ENCODE measurements at regions not wholly inside any gene's neighbourhood (a gene's known extent, or its start where the extent isn't known, plus 50 kb on each side); places are given as distances from the start of the nearest gene placed in this dataset.
A peak's percentile ranks its signal among the peaks of the same experiment; 100 is the strongest.

DNA sequence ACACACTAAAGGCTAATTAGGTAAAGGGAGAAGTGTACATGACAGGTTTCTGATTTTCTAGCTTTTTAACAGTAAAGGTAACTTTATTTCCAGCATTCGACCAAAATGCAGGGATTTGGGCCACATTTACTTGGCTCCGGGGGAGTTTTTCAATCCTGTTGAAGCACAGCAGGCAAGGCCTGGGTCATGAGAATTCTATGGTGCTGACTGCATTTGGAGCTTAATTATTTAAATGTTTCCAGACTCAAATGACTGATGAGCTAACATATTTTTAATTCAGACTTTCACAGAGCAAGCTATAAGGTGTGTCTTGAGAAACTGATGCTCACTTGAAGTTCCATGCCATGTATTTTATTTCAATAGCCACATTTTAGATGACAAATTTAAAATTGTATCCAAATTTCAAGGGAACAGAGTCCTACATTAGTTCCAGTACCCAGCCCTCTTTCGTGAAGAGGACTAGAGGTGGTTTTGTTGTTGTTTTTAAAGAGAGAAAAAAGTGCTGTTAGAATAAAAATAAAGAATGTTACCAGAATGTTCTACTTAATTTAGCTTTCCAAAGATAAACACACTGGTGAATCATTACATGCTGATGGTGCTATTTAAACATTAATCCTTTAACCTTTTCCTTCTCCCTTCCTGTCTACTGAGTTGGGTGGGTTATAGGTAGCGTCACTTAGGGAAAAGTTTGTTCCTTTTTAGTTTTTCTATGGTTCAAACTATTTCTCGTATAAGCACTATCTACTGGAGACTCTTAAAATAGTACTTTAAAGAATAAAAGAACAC lies 82.3 kb upstream of the PHACTR2 start:
- no peak for DNase-seq

DNA sequence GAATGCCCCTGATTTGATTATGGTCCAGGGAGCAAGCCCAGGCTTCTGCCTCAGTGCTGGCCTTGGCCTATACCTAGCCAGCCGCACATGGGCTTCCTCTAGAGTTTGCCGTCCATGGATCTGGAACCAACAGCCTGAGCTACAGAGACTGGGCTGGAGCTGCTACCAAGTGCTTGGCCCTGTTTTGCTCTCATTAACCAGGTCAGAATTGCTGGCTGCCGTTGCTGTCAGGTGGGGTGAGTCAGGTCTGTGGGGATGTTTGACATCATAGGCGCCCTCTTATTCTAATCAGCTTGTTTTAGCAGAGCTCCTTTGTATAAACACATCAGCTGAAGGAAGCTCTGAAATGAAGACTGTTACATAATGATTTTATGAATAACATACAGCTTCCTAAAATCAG lies 83.1 kb upstream of the PHACTR2 start:
- DNase-seq: peak in 2 of 56 donors; percentile 9 to 11

DNA sequence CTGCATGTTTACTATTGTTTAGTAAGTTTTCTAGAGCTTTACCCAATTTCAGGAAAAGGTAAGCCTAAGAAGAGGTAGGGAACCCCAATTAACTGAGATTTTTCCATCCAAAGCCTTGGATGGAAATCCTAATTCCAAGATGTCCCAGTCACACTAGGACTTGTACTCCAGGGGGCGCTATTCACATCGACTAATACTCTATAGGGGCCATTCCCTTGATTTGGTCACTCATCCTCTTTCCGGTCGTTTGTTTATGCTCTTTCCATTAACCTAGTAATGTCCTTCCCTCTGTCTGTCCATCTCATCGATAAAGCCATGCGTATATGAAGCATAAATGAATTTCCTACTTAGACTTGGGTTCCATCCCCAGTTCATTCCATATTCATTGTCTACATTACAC lies 80.8 kb upstream of the FUCA2 start:
- DNase-seq: no peak

DNA sequence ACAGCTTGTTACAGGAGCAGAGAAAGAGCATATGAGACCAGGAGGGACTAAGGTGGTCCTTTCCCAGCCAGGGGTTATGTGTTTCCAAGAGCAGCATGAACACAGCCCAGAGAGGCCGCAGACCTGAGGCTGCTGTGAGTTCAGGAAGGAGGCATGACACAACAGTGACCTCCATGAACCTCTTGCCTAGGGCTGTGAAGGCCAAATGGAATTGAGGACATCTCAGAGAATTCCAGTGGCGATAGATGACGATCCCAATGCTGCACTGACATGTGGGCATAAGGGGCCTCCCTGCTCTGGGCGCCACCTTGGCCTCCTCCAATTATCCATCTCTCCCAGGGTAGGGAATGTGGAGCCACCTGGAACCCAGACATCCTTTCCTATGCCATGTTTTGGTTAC lies 79.9 kb upstream of the FUCA2 start:
- DNase-seq: no peak

DNA sequence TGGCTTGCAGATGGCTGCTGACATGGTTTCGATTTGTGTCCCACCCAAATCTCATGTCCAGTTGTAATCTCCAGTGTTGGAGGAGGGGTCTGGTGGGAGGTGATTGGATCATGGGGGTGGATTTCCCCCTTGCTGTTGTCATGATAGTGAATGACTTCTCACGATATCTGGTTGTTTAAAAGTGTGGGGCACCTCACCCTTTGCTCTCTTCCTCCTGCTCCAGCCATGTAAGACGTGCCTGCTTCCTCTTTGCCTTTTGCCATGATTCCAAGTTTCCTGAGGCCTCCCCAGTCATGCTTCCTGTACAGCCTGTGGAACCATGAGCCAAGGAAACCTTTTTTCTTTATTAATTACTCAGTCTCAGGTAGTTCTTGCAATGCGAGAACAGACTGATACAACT lies 77.6 kb upstream of the FUCA2 start:
- no peak for DNase-seq

DNA sequence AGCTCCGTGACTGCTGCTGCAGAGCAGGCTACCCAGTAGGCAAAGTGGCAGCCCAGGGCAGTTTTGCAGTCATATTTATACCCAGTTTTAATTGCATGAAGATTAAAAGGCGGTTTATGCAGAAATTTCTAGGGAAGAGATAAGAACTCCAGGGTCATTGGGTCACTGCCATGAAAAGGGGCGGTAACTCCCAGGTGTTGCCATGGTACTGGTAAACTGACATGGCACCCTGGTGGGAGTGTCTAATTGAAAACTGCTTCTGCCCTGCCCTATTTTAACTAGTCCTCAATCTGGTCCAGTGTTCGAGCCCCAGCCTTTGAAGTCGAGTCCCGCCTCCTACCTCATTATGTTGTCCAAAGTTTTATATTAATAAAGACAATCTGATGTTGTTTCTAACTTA lies 75.0 kb upstream of the FUCA2 start:
- no peak for DNase-seq

DNA sequence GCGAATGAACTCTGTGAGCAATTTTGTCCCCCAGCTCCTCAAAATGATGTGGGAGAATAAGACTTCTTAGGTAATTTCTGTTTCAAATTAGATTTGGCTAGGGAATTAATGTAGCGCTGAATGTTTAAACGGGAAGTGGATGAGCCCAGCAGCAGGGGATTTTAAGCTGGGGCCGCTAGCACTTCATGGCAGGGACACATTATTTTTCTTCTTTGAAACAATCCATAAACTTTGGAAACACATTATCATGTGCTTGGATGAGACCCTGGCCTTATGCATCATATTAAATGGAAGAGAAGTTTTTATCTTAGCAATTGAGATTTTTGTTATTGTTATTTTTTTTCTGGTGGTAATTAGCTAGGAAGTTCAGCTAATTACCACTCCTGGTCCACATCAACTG lies 74.2 kb upstream of the FUCA2 start:
- DNase-seq: no peak

DNA sequence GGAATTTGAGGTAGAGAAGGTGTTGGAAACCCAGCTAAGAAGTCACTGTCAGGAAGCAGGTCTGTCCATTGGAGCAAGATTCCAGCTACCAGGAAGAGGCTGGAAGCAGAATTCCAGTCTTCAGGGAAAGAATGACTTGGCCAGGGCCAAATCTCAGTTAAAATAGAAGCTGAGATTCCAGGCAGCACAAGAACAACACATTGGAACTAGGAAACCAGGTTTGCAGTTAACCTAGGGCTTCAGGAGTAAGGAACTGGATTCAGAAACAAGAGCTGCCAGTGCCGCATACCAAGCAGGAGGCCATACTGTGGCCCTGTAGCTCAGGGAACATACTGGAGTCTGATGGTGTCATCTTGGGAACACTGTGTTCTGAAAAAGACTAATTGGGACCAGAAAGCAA lies 73.7 kb upstream of the FUCA2 start:
- DNase-seq: no peak

DNA sequence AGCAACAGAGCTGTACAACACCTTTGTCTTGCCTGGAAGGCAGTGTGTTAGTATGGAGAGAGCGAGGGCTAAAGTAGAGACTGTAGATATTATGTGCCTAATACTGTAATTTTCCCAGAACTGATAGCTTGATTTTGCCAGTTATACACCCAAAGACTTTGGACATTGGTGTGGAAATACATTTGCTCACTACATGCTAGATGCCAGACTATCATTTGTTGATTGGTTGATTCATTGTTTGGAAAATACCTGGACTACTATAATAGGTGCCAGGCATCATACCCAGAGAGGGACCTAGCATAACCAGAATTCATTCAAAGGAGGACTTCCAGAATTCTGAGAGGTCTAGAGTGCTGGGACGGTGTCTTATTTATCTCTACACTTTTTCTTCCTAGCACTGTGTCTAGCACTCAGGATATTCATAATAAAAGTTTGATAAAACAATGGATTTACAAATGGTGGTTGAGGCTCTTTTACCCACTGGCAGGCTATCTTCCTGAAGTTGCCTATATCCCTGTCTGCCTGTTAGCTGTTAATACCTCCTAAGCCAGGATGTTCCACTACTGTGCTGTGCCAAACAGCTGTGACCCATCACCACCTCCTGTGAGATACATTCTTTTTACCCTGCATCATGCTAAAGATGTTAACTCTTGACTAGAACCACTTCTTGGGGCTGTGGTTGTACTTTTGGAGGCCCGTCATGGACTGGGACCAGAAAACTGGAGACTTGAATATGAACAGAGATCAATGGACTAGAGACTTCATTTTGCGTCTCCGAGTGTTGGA lies 72.2 kb upstream of the FUCA2 start:
- DNase-seq: no peak

DNA sequence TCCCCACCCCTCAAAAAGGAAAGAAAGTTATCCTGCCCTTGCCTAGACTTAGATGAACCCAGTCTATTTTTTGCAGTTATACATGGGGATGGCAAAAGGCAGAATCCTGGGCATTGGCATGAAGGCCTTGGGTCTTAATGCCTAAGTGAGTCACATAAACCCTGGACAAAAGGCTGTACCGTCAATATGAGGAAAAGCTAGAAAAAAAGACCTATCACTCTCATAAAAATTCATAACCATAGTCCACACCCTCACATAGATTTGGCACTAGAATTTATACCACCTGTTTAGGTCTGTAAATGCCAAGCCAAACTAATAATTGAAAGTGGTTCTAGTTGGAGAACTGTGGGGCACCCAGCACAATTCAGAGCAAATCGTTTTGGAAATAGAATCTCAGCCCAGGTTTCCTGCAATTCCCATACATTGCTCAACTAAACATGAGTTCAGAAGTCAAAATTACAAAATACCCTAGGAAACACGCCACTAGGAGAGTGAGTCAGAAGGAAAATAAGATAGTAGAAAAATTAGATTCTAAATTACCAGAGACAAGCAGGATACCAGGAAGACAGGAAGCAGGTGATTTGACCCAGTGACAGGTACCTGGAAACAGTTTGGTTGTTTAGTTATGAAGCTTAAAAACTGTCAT lies 70.4 kb upstream of the FUCA2 start:
- DNase-seq: no peak

DNA sequence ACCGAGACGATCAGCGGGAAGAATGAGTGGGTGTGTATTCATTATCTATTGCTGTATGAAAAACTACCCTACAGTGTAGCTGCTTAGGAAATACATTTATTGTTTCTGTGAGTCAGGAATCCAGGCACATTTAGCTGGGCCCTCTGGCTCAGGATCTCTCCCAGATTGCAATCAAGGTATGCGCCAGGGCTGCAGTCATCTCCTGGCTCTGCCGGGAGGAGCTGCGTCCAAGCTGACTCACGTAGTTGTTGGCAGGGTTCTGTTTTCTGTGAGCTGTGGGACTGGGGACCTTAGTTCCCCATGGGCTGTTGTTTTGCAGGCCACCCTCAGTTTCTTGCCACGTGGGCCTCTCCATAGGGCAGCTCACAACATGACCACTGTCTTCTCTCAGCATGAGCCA lies 68.2 kb upstream of the FUCA2 start:
- DNase-seq: no peak

DNA sequence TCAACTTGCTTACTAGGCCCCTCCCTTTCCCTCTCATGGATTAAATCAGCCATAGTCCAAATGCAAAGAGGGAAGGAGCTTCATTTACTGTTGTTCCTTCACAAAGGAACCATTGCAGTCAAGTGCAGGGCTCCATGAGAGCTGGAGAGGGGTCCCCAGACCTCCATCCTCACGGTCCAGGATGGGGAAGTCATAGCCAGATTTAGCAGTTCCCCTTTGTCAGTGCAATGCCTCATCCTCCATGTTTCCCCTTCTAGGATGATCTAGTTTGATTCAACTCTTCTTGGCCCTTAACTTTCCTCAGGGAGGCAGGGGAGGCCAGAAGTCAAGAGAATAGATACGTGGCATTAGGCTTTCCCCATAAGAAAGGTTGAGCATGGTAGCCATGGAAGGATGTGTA lies 66.5 kb upstream of the FUCA2 start:
- no peak for DNase-seq

DNA sequence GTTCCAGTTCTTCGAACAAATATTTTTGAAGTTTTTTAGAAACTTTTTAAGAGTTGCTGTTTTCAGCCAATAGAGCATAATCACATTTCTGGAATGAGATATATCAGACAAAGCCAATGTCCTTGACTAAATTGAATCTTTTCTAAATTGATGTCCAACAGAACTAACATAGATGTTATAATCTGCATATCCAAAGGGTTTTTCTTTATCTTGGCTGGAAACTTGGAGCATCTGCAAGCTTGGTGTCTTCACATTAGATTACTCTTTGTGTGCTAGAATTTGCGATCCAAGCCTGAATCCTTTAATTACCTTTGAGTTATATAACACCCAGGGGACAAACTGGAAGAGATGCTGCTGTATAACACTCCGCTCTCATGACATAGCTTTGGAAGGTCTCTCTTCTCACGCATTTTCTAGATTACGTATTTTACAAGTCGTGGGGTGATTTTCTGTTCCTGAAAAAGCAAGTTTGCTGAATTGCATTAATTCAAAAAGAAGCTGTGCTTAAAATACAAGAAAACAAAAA lies 64.4 kb upstream of the FUCA2 start:
- DNase-seq: no peak

DNA sequence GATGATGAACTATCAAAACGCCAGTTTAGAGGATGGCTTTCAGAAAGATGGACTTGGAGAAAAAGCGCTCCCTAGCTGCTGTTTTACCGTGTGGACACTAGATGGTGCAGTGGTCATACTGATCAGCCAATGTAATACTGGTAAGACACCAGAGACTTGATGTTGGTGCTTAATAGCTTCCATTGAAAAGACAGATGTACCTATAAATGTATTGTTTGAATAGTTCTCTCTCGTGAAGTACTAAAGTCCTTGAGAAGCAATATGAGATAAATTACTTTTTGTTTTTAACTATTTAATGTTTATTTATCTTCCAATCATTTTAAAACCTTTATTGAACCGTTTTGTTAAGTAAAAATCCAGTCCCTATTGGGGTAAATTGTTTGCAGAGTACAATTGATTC lies 63.9 kb upstream of the FUCA2 start:
- peak in 26 of 56 donors; percentile 2 to 77 (median 20) for DNase-seq

DNA sequence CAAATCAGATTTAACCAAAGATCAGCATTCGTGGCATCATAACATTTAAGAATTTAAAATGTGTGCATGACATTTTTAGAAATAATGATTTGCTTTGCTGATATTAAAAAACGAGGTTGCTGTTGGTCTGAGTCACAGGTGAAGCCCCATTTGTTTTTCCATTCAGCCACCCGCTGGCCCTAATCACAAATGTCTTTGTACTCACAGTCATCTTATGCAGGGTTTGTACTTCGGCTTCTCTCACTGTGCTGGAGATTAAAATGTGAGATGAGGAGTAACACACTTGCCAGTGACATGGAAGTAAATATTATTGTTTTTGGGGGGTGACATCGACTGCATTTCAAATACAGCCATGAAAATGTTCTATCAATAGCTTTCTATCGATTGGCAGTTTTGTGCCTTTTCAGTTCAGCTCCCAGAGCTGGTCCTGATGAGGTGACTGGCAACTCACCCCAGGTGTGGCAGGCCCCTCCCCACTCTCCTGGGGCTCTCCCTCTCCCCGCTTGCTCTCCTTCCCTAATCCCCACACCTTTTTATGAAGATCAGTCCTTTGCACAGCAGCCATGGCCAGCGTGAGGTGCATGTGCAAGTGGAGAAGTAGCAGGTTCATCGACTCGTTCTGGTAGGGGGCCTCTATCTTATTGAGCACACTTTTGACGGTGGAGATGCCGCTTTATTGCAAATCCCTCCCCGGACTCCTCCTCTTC lies 58.8 kb upstream of the FUCA2 start:
- no peak for DNase-seq

DNA sequence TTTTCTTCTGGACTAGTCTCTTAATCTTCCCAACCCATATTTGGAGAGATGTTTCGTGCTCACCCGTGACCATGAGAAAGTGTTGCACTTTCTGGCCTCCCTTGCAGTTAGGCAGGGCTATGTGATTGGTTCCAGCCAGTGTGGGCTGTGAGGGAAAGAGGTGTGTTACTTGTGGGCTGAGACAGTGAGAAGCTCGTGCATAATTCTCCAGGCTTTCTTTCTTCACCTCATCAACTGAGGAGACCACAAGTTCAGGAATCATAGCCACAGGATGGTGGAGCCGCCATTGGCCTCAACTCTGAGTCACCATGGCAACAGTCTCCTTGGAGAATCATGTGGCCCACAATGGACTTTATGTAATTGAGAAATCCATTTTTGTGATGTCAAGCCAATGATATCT lies 57.5 kb upstream of the FUCA2 start:
- DNase-seq: no peak

DNA sequence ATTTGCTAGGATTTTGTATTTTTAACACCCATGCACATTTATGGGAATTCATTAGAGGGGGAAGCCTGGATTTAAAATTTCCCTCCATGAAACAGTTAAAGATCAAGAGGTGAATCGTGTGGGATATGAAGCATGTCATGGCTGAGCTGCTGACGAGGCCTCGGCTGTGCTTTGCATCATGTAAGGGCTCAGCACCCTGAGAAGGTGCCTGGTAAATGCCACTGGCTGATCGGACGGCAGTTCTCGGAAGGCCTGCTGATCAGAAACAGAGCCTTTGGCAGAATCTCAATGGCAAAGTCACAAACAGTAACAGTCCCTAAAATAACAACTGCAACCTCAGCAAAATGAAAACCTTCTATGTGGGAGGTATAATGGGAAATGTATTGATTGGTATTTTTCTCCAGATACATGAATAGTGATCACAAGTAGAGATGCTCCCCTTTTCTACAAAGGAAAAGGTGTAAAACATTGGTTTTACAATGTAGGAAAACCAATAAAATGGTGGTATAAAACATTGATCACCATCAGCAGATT lies 53.0 kb upstream of the FUCA2 start:
- DNase-seq: no peak

DNA sequence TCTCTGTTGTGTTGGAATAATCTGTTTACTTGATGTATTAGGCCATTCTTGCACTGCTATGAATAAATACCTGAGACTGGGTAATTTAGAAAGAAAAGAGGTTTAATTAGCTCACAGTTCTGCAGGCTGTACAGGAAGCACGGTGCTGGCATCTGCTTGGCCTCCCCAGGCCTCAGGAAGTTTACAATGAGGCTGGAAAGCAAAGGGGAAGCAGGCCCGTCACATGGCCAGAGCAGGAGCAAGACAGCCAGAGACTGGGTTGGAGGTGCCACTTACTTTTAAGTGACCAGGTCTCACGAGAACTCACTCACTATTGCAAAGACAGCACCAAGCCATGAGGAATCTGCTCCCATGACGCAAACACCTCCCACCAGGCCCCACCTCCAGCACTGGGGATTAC lies 50.6 kb upstream of the FUCA2 start:
- DNase-seq: no peak

Data from amygdala (tissue), 56 donors.